Mucosa of stomach (tissue), 1 donor: ENCODE measurements at regions not wholly inside any gene's neighbourhood (a gene's known extent, or its start where the extent isn't known, plus 50 kb on each side); places are given as distances from the start of the nearest gene placed in this dataset.

Experiments
- H3K27me3 ChIP-seq: one replicate; pipeline ENCODE4 v1.7.0; 2013; ENCODE audit warnings: mild to moderate bottlenecking, low read length; ENCODE audit not compliant: control insufficient read depth, insufficient read depth
- H3K36me3 ChIP-seq: one replicate; pipeline ENCODE4 v1.7.0; 2013; ENCODE audit warnings: low read length; ENCODE audit not compliant: control insufficient read depth, insufficient read depth
- H3K4me1 ChIP-seq: one replicate; pipeline ENCODE4 v1.7.0; 2013; ENCODE audit warnings: mild to moderate bottlenecking, low read length; ENCODE audit not compliant: control insufficient read depth, insufficient read depth
- H3K4me3 ChIP-seq: one replicate; pipeline ENCODE4 v1.7.0; 2013; ENCODE audit warnings: low read length
- H3K9ac ChIP-seq: one replicate; pipeline ENCODE4 v1.7.0; 2013; ENCODE audit warnings: mild to moderate bottlenecking, low read length, moderate library complexity
- H3K9me3 ChIP-seq: one replicate; pipeline ENCODE4 v1.7.0; 2013; ENCODE audit warnings: mild to moderate bottlenecking, low read length, moderate library complexity; ENCODE audit not compliant: control insufficient read depth
- donor health status: Pancreatic carcinoma.

DNA sequence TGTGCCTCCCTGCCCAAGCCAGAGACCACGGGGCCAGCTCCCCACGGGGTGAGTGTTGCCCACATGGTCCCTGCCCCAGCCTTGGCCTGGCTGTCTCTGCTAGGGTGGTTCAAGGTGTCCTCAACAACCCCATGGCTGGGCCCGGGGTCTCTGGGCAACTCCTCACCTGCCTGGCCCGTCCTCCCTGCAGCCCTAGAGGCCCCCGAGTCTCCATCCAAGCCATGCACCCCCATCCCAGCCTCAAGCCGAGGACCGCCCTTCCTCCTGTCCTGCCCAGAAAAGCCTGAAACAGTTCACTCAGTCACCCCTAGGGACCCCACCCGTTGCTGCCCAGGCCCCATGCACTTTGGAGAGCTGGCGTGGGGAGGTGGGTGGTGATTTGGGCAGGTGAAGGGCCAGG is 120.9 kb downstream of the FAM53A start:
- Histone ChIP-seq H3K27me3 (peaks cover 43% of the 10 kb centered on the region), H3K9me3 (no peaks in the 10 kb centered on the region), H3K4me1 (peaks cover 15% of the 10 kb centered on the region), H3K36me3 (no peaks in the 10 kb centered on the region), H3K4me3 (no peak overlapping the region), H3K9ac (no peak overlapping the region)

DNA sequence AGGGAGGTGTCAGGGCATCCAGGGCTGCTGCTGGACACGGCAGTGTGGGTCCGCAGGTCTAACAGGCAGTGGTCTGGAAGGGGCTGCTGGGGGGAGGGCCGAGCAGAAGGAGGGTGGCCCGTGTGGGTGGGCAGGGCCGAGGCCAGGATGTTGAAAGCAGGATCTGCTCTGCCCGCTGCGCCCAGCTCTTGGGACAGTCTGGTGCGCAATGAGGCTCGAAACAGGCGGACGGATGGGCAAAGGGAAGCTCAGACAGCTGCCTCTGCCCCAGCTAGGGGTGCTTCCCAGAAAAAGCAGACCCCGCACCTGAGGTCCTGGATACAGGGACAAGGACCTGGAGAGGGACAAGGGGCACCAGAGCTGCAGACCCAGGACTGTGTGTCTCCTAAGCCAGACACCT is 121.3 kb downstream of the FAM53A start:
- no peak overlapping the region for H3K9ac ChIP-seq
- no peaks in the 10 kb centered on the region for H3K36me3 ChIP-seq
- H3K9me3 ChIP-seq, result no peaks in the 10 kb centered on the region
- H3K4me1 ChIP-seq, result peaks cover 13% of the 10 kb centered on the region
- peaks cover 43% of the 10 kb centered on the region for H3K27me3 ChIP-seq
- no peak overlapping the region for H3K4me3 ChIP-seq

DNA sequence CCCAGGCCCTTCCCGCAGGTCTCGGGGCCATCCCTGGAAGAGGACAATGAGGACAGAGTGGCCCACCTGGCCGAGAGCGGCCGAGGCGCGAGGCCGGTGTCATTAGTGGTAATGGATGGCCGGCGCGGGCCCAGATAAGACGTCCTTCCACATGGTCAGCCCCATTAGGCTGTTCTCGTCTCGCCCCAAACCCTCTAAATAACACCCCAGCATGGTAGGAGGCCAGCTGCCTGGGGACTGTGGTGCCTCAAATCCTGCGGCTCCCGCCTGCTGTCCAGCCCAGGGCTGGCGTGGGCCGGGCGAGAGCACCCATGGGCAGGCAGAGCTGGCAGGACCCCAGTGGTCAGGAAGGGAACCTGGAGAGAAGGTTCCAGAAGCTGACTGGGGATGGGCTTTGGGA is 121.7 kb downstream of the FAM53A start:
- no peaks in the 10 kb centered on the region for H3K36me3 ChIP-seq
- H3K27me3 ChIP-seq, result peaks cover 43% of the 10 kb centered on the region
- H3K4me1 ChIP-seq, result peaks cover 9% of the 10 kb centered on the region
- no peak overlapping the region for H3K9ac ChIP-seq
- no peaks in the 10 kb centered on the region for H3K9me3 ChIP-seq
- H3K4me3 ChIP-seq, result no peak overlapping the region

DNA sequence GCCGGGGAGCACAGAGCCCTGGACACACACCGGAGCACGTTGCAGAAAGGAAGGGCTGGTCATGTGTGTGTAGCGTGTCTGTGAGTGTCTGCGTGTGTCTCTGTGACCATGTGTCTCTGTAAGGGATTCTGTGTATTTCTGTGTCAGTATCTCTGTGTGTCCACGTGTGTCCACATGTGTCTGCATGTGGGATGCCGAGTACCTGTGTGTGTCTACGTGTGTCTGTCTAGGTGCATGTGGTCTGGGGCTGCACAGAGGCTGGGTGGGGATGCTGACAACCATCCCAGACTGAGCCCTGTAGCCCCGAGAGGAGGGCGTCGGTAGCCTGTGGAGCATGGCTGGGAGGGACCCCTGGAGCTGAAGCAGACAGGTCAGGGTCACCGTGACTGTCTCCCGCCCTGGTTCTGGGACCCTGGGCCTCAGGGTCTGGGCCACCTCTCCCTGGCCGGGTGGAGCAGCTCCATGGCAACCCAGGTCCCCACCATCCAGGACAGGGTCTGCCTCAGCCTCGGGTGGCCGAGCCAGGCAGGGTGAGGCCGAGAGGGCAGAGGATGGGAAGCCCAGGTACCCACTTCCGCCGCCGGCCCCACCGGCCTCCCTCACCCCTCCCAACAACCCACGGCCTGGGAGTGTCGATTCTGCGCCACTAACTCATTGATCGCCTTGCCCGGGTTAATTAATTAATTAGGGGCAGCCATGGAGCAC is 122.7 kb downstream of the FAM53A start:
- Histone ChIP-seq H3K4me3 (no peak overlapping the region), H3K9ac (no peak overlapping the region), H3K4me1 (peaks cover 3% of the 10 kb centered on the region), H3K36me3 (no peaks in the 10 kb centered on the region), H3K27me3 (peaks cover 50% of the 10 kb centered on the region), H3K9me3 (no peaks in the 10 kb centered on the region)

DNA sequence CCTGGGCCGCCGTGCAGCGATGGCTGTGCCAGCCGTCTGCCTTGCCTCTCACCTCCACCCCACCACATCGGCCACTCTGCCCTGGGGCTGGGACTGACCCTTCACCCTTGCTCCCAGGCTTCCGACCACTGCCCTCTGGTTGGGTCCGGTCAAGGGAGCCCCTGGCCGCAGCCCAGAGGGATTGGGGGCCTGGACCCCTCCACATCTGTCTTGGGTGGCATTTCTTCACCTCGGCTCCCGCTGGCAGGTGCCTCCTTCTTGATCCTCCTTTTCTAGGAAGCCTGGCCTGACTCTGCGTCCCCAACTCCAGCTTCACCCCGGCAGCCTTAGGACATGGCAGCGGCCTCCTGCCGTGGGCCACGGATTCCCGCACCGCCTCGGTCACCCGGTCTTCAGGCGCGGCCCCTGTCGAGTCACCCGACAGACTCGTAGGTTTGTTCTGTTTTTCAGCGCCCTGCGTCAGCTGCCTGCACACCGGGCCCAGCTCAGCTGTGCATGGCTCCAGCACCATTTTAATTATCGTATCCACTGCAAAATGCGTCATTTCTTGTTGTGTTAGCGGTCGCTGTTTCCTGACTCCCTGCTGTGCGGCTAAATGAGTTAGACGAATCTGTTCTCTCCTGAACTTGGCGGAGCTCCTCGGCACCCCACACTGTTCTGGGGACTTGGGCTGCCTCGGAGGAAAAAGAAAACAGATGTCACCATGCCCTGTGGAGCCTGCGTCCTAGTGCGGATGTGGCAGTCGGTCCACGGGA is 124.0 kb downstream of the FAM53A start:
- no peaks in the 10 kb centered on the region for H3K9me3 ChIP-seq
- no peak overlapping the region for H3K4me3 ChIP-seq
- no peak overlapping the region for H3K9ac ChIP-seq
- H3K4me1 ChIP-seq, result no peaks in the 10 kb centered on the region
- H3K27me3 ChIP-seq, result peaks cover 47% of the 10 kb centered on the region
- H3K36me3 ChIP-seq, result no peaks in the 10 kb centered on the region

DNA sequence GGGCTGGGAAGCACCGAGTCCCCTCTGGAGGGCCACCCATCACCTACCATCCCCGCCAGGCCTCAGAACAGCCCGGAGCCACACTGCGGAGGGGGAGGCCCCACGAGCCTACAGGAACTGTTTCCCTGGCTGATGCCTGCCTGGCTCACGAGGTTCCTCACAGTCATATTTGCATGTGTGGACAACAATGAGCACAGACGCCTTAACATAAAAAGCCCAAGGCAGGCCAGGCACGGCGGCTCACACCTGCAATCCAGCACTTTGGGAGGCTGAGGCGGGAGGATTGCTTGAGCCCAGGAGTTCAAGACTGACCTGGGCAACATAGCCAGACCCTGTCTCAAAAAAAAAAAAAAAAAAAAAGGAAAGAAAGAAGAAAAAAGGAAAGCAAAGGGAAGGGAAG is 125.9 kb downstream of the FAM53A start:
- Histone ChIP-seq H3K36me3 (no peaks in the 10 kb centered on the region), H3K4me3 (no peak overlapping the region), H3K4me1 (no peaks in the 10 kb centered on the region), H3K9me3 (no peaks in the 10 kb centered on the region), H3K9ac (no peak overlapping the region), H3K27me3 (peaks cover 32% of the 10 kb centered on the region)

DNA sequence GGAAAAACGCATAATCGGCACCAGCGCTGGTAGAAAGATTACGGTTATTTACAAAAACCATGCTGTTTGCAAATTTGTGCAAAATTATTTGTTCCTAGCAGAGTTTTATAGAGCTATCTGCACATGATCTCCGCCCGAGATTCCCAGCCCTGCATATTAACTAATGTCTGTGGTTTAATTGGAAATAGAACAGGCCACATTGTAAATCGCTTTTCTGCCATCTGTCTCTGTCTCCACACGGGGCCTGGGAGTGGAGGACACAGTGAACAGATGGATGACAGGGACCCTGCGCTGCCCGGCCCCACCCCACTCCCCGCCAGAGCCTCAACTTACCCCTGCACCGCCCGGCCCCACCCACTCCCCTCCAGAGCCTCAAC is 126.9 kb downstream of the FAM53A start:
- H3K4me3 ChIP-seq, result no peak overlapping the region
- no peaks in the 10 kb centered on the region for H3K36me3 ChIP-seq
- H3K9me3 ChIP-seq, result no peaks in the 10 kb centered on the region
- H3K27me3 ChIP-seq, result peaks cover 28% of the 10 kb centered on the region
- H3K9ac ChIP-seq, result no peak overlapping the region
- H3K4me1 ChIP-seq, result no peaks in the 10 kb centered on the region

DNA sequence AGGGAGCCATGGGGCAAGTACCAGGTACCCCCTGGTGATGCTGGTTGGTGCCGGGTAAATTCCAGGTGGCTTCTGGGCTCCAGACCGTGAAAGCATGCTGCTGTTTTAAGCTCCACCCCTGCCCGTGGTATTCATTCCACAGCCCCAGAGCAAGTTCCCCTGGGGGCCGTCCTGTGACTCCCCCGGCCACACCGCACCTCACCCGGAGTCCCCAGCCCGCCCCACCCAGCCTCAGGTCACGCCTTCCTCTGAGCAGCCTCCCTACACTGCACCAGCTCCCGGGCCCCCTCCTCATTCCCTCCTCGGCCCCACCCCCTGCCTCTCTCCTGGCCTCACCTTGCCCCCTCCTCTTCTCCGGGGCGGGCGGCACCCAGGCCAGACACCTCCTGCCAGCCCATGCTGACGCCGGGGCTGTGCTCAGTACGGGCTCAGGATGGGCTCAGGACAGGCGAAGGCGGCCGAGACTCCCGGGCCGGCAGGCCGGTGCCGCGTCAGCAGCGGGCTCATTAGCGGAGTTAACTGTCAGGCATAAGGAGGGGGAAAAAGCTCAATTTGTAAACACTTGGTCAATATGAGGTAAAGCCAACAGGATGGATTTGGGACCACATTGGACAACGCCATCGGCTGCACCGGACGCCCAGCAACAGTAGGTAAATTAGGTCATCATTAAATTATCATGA is 127.4 kb downstream of the FAM53A start:
- Histone ChIP-seq H3K27me3 (peaks cover 31% of the 10 kb centered on the region), H3K36me3 (no peaks in the 10 kb centered on the region), H3K4me3 (no peak overlapping the region), H3K4me1 (no peaks in the 10 kb centered on the region), H3K9ac (no peak overlapping the region), H3K9me3 (no peaks in the 10 kb centered on the region)

DNA sequence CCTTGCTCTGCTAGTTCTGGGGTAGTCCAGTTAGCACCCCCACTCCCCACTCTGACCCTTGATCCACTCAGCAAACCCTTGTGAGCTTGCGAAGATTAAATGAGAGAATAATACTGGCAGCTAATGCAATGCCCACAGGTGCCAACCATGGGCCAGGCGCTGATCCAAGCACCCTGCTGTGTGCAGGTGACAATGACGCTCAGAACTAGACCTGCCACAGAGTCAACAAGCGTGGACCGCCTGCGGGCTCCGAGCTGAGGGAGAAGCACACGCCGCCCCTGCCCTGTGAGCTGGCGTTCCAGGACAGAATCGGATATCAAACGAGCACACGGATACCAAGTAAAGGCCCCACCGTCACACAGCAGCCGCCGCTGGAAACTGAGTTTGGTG is 129.2 kb downstream of the FAM53A start:
- H3K9ac ChIP-seq, result no peak overlapping the region
- peaks cover 35% of the 10 kb centered on the region for H3K27me3 ChIP-seq

DNA sequence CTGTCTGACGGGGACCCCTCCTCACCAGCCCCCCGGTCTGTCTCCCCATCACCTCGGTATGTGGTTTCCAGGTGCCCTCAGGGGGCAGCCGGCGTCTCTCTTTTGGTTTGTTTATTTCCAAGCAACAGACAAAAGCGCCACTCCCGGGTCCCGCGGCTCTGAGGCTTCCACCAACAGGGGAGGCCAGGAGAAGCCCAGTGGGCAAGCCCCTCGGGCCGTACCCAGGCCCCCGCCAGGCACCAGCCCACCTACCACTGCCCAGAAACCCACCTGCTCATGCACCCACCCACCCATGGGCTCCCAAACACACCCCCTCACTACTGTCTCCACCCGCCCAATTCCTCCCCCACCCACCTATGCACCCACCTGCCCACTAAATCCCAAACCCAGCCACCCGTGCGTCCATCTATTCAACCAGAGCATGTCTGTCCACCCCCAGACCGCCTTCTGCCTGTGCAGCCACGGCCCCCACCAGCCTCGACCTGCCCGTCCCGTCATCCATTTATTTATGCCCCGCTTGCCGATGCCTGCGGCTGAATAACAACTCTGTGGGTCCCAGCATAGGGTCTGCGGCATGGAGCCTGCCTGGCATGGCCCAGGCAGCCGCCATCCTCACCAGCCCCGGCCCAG is 129.8 kb downstream of the FAM53A start:
- Histone ChIP-seq H3K36me3 (no peaks in the 10 kb centered on the region), H3K9me3 (no peaks in the 10 kb centered on the region), H3K9ac (no peak overlapping the region), H3K4me1 (no peaks in the 10 kb centered on the region), H3K4me3 (no peak overlapping the region), H3K27me3 (peaks cover 32% of the 10 kb centered on the region)

More for the DNA sequence above, 129.2 kb downstream of the FAM53A start:
- no peaks in the 10 kb centered on the region for H3K9me3 ChIP-seq
- H3K4me3 ChIP-seq, result no peak overlapping the region
- no peaks in the 10 kb centered on the region for H3K36me3 ChIP-seq
- no peaks in the 10 kb centered on the region for H3K4me1 ChIP-seq

DNA sequence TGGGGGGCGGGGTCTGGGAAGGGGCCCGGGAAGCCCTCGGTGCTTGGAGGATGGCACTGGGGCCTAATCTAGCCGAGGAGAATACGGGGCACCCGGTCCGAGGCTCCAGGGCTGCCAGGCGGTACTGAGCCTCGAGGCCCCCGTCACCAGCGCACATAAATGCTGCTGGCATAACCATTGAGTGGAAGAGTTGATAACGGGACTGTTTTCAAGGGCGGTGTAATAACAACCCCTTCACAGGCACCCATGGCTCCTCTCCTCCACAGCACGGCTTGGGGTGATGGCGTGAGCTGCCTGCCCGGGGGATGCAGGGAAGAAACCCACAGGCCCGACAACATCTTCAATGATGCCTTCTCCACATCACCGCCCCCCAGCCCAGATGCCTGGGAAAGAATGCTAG is 130.7 kb downstream of the FAM53A start:
- Histone ChIP-seq H3K4me3 (no peak overlapping the region), H3K27me3 (peaks cover 32% of the 10 kb centered on the region)

DNA sequence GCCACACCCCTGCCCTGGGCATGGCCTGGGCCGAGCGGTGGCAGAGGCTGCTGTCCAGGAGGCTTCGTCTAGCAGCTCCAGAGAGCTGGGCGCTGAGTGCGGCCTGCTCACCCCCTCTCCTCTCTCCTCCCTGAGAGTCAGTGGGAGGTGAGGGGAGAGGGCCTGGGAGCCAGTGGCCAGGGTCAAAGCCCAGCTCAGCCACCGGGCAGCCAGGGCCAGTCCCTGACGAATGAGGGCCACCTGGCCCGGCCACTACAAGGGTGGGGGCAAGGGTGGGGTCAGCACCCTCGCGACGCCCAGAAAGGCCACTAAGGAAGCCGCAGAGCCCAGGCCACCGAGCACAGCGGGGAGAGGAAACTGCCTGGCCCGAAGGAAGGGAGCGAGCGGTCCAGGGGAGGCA is 131.7 kb downstream of the FAM53A start:
- Histone ChIP-seq H3K9ac (no peak overlapping the region), H3K4me1 (no peaks in the 10 kb centered on the region), H3K36me3 (no peaks in the 10 kb centered on the region), H3K9me3 (no peaks in the 10 kb centered on the region), H3K4me3 (no peak overlapping the region), H3K27me3 (peaks cover 27% of the 10 kb centered on the region)

More for the DNA sequence above, 130.7 kb downstream of the FAM53A start:
- H3K9ac ChIP-seq, result no peak overlapping the region
- H3K9me3 ChIP-seq, result no peaks in the 10 kb centered on the region
- H3K4me1 ChIP-seq, result no peaks in the 10 kb centered on the region
- no peaks in the 10 kb centered on the region for H3K36me3 ChIP-seq
